K562 (cell line): ENCODE measurements at regions not wholly inside any gene's neighbourhood (a gene's known extent, or its start where the extent isn't known, plus 50 kb on each side); places are given as distances from the start of the nearest gene placed in this dataset.

Experiments used
- ATAC-seq: fragments of 200-7000 bp; cut with Tn5 transposase; 3 replicates; pipeline ENCODE4 v1.9.1; 2020; ENCODE audit warnings: moderate library complexity
- BruUV-seq: library from RNA; stranded (reverse); fragments of 400-500 nt; replicated peaks from 2 replicates; lab custom pipeline; 2021; lab: Mats Ljungman, UMichigan
- CTCF ChIA-PET: fragments of 300-600 bp; formaldehyde crosslinking; extraction: SDS; loops from one replicate; lab custom pipeline; 2021; ENCODE audit warnings: low intra/inter-chr PET ratio; lab: Yijun Ruan, JAX
- POLR2A ChIA-PET: fragments of 300-600, 350-650 bp; sonication (Branson Sonifier 250); formaldehyde crosslinking; extraction: SDS; loops from one replicate; lab custom pipeline; 2021; ENCODE audit warnings: antibody characterized with exemption, inconsistent platforms; lab: Yijun Ruan, JAX
- DNase-seq, 4 experiments: peaks; one replicate each; pipeline versions ENCODE4 v3.0.0 to v3.0.0-alpha.2; 2011 to 2018; ENCODE audit warnings: low spot score in 3 of 4, mixed read lengths in 3 of 4; ENCODE audit errors: extremely low read depth in 1 of 4
- FAIRE-seq: peaks from 2 replicates; lab custom pipeline; 2011; peaks lifted over from hg19 to GRCh38; lab: Jason Lieb, UNC
- H2AFZ ChIP-seq: 2 replicates; pipeline ENCODE4 v1.6.0; 2011; ENCODE audit warnings: low read depth, low read length, control low read depth, inconsistent platforms
- H3K27ac ChIP-seq: fragments of 200-600 bp; 3 replicates; pipeline ENCODE4 v1.8.0; 2011; ENCODE audit warnings: low read depth, mild to moderate bottlenecking, control low read depth, inconsistent platforms, low read length, moderate library complexity, mixed read lengths; ENCODE audit errors: extremely low read depth
- H3K27me3 ChIP-seq, 2 experiments: fragments of 300-600 bp in 1 of 2; 2 replicates in 1 of 2; 3 replicates in 1 of 2; pipeline versions ENCODE4 v1.6.0 to v1.8.0; 2011; ENCODE audit warnings: inconsistent platforms in 2 of 2, low read length in 2 of 2, mild to moderate bottlenecking in 1 of 2, mixed read lengths in 1 of 2, moderate library complexity in 1 of 2; ENCODE audit not compliant: control insufficient read depth in 2 of 2, insufficient read depth in 2 of 2
- H3K36me3 ChIP-seq: fragments of 300-600 bp; 3 replicates; pipeline ENCODE4 v1.8.0; 2011; ENCODE audit warnings: mild to moderate bottlenecking, low read length, inconsistent platforms; ENCODE audit not compliant: control insufficient read depth, insufficient read depth
- H3K4me1 ChIP-seq, 2 experiments: fragments of 200-600 bp in 1 of 2; replicated peaks in 1 of 2; 2 replicates in 1 of 2; 3 replicates in 1 of 2; pipeline versions ENCODE4 v1.5.1 to v1.8.0; 2011; ENCODE audit warnings: inconsistent platforms in 2 of 2, low read length in 2 of 2, mild to moderate bottlenecking in 1 of 2, mixed read lengths in 1 of 2, moderate library complexity in 1 of 2; ENCODE audit not compliant: control insufficient read depth in 2 of 2, insufficient read depth in 2 of 2
- H3K4me2 ChIP-seq: 2 replicates; pipeline ENCODE4 v1.6.1; 2011; ENCODE audit warnings: low read length, control low read depth, inconsistent platforms, mixed read lengths; ENCODE audit not compliant: insufficient read depth
- H3K4me3 ChIP-seq: fragments of 200-600 bp; sonication (generic), shearing (Covaris generic); 2 replicates; pipeline ENCODE4 v1.5.1; 2016; ENCODE audit warnings: control low read depth, inconsistent platforms
- H3K79me2 ChIP-seq: fragments of 200-600 bp; 3 replicates; pipeline ENCODE4 v1.8.0; 2011; ENCODE audit warnings: low read length, inconsistent platforms; ENCODE audit not compliant: control insufficient read depth, insufficient read depth
- H3K9ac ChIP-seq, 2 experiments: 2 replicates each; pipeline versions ENCODE4 v1.6.0 to v1.6.1; 2011; ENCODE audit warnings: low read depth in 2 of 2, low read length in 2 of 2, control low read depth in 1 of 2, inconsistent platforms in 1 of 2, mild to moderate bottlenecking in 1 of 2, mixed read lengths in 1 of 2; ENCODE audit not compliant: insufficient read depth in 1 of 2
- H3K9me1 ChIP-seq: one replicate; pipeline ENCODE4 v1.6.0; 2011; ENCODE audit warnings: inconsistent platforms, mild to moderate bottlenecking, low read length, moderate library complexity; ENCODE audit not compliant: control insufficient read depth, insufficient read depth
- H3K9me3 ChIP-seq: replicated peaks from 2 replicates; pipeline ENCODE4 v1.5.1; 2011; ENCODE audit warnings: low read depth, low read length, inconsistent platforms; ENCODE audit not compliant: control insufficient read depth, insufficient read depth
- H4K20me1 ChIP-seq: replicated peaks from 2 replicates; pipeline ENCODE4 v1.6.1; 2011; ENCODE audit warnings: low read length, inconsistent platforms, mixed read lengths; ENCODE audit not compliant: control insufficient read depth, insufficient read depth
- LEF1 ChIP-seq: fragments of 450-650 bp; IDR thresholded peaks from 2 replicates; pipeline ENCODE4 v1.6.1; 2016; ENCODE audit warnings: mild to moderate bottlenecking
- ZBTB40 ChIP-seq, 2 experiments: fragments of 450-650 bp in 1 of 2; sonication (generic) in 1 of 2; formaldehyde crosslinking in 1 of 2; IDR thresholded peaks; 2 replicates each; pipeline versions ENCODE4 v1.7.1 to v1.9.0; 2016 to 2022; ENCODE audit warnings: inconsistent platforms in 1 of 2, mild to moderate bottlenecking in 1 of 2, missing genetic modification reagents in 1 of 2
- ZNF23 ChIP-seq: fragments of 250-450 bp; sonication (Bioruptor Pico); IDR thresholded peaks from 2 replicates; pipeline ENCODE4 v1.4.0; 2020; ENCODE audit warnings: mild to moderate bottlenecking
- WGBS: fragments of 100-300 bp; shearing (Covaris generic); methylation state at CpG from one replicate; pipeline ENCODE4 v1.1.6; 2016; ENCODE audit warnings: low coverage, mixed read lengths; ENCODE audit not compliant: insufficient coverage; ENCODE audit errors: missing lambda C conversion rate; 5-methylcytosine and 5-hydroxymethylcytosine counted together
- in situ Hi-C: fragments of 300-500 bp; cut with MboI; formaldehyde crosslinking; loops from 4 replicates; pipeline ENCODE4 v1.15.0; 2018; ENCODE audit warnings: inconsistent platforms, mixed read lengths
- intact Hi-C: fragments of 100-400 bp; cut with micrococcal nuclease; formaldehyde crosslinking; loops from 2 replicates; pipeline ENCODE4 v1.14.2; 2022

- CTCF ChIA-PET = no interaction called here
- 2% methylated on average over 18 of the region's 40 CpGs for WGBS
- H3K4me3 ChIP-seq = no peak overlapping the region
Observed at GRCh38 chr13:63305641-63306133, 1890.0 kb upstream of the PCDH20 start.

More at GRCh38 chr13:63305641-63306133, 1890.0 kb upstream of the PCDH20 start:
- POLR2A ChIA-PET = no interaction called here
- H3K36me3 ChIP-seq = no peaks in the 10 kb centered on the region
- no peak overlapping the region for H3K4me2 ChIP-seq
- no peaks in the 10 kb centered on the region for H3K9me1 ChIP-seq
- no peak for TF ChIP-seq LEF1
- TF ChIP-seq ZBTB40 (IDR thresholded peaks at IDR 0.05) = no peak
- no peak for TF ChIP-seq ZBTB40 (CRISPR knock-in tag; IDR thresholded peaks at IDR 0.05)
- TF ChIP-seq ZNF23 (CRISPR knock-in tag) = no peak
- BruUV-seq = no TSS peak
- H3K9ac ChIP-seq = no peak overlapping the region
- FAIRE-seq (no peak), DNase-seq (no peak), ATAC-seq (no peak)
- in situ Hi-C loops = no loop called here
- no peaks in the 10 kb centered on the region for H3K9me3 ChIP-seq
- no peaks in the 10 kb centered on the region for H3K79me2 ChIP-seq
- intact Hi-C loops = no loop called here
- no peak overlapping the region for H3K27ac ChIP-seq
- H3K27me3 ChIP-seq = no peaks in the 10 kb centered on the region
- H4K20me1 ChIP-seq = no peaks in the 10 kb centered on the region
- no peaks in the 10 kb centered on the region for H3K4me1 ChIP-seq
- no peak overlapping the region for H2AFZ ChIP-seq
